K562 (cell line): ENCODE measurements at regions not wholly inside any gene's neighbourhood (a gene's known extent, or its start where the extent isn't known, plus 50 kb on each side); places are given as distances from the start of the nearest gene placed in this dataset.

Experiments
- ATAC-seq: fragments of 200-7000 bp; cut with Tn5 transposase; 3 replicates; pipeline ENCODE4 v1.9.1; 2020; ENCODE audit warnings: moderate library complexity
- BruUV-seq: library from RNA; stranded (reverse); fragments of 400-500 nt; replicated peaks from 2 replicates; lab custom pipeline; 2021; lab: Mats Ljungman, UMichigan
- CTCF ChIA-PET: fragments of 300-600 bp; formaldehyde crosslinking; extraction: SDS; loops from one replicate; lab custom pipeline; 2021; ENCODE audit warnings: low intra/inter-chr PET ratio; lab: Yijun Ruan, JAX
- POLR2A ChIA-PET: fragments of 300-600, 350-650 bp; sonication (Branson Sonifier 250); formaldehyde crosslinking; extraction: SDS; loops from one replicate; lab custom pipeline; 2021; ENCODE audit warnings: antibody characterized with exemption, inconsistent platforms; lab: Yijun Ruan, JAX
- DNase-seq, 4 experiments: peaks; one replicate each; pipeline versions ENCODE4 v3.0.0 to v3.0.0-alpha.2; 2011 to 2018; ENCODE audit warnings: low spot score in 3 of 4, mixed read lengths in 3 of 4; ENCODE audit errors: extremely low read depth in 1 of 4
- FAIRE-seq: peaks from 2 replicates; lab custom pipeline; 2011; peaks lifted over from hg19 to GRCh38; lab: Jason Lieb, UNC
- H2AFZ ChIP-seq: 2 replicates; pipeline ENCODE4 v1.6.0; 2011; ENCODE audit warnings: low read depth, low read length, control low read depth, inconsistent platforms
- H3K27ac ChIP-seq: fragments of 200-600 bp; 3 replicates; pipeline ENCODE4 v1.8.0; 2011; ENCODE audit warnings: low read depth, mild to moderate bottlenecking, control low read depth, inconsistent platforms, low read length, moderate library complexity, mixed read lengths; ENCODE audit errors: extremely low read depth
- H3K27me3 ChIP-seq, 2 experiments: fragments of 300-600 bp in 1 of 2; 2 replicates in 1 of 2; 3 replicates in 1 of 2; pipeline versions ENCODE4 v1.6.0 to v1.8.0; 2011; ENCODE audit warnings: inconsistent platforms in 2 of 2, low read length in 2 of 2, mild to moderate bottlenecking in 1 of 2, mixed read lengths in 1 of 2, moderate library complexity in 1 of 2; ENCODE audit not compliant: control insufficient read depth in 2 of 2, insufficient read depth in 2 of 2
- H3K36me3 ChIP-seq: fragments of 300-600 bp; 3 replicates; pipeline ENCODE4 v1.8.0; 2011; ENCODE audit warnings: mild to moderate bottlenecking, low read length, inconsistent platforms; ENCODE audit not compliant: control insufficient read depth, insufficient read depth
- H3K4me1 ChIP-seq, 2 experiments: fragments of 200-600 bp in 1 of 2; replicated peaks in 1 of 2; 2 replicates in 1 of 2; 3 replicates in 1 of 2; pipeline versions ENCODE4 v1.5.1 to v1.8.0; 2011; ENCODE audit warnings: inconsistent platforms in 2 of 2, low read length in 2 of 2, mild to moderate bottlenecking in 1 of 2, mixed read lengths in 1 of 2, moderate library complexity in 1 of 2; ENCODE audit not compliant: control insufficient read depth in 2 of 2, insufficient read depth in 2 of 2
- H3K4me2 ChIP-seq: 2 replicates; pipeline ENCODE4 v1.6.1; 2011; ENCODE audit warnings: low read length, control low read depth, inconsistent platforms, mixed read lengths; ENCODE audit not compliant: insufficient read depth
- H3K4me3 ChIP-seq: fragments of 200-600 bp; sonication (generic), shearing (Covaris generic); 2 replicates; pipeline ENCODE4 v1.5.1; 2016; ENCODE audit warnings: control low read depth, inconsistent platforms
- H3K79me2 ChIP-seq: fragments of 200-600 bp; 3 replicates; pipeline ENCODE4 v1.8.0; 2011; ENCODE audit warnings: low read length, inconsistent platforms; ENCODE audit not compliant: control insufficient read depth, insufficient read depth
- H3K9ac ChIP-seq, 2 experiments: 2 replicates each; pipeline versions ENCODE4 v1.6.0 to v1.6.1; 2011; ENCODE audit warnings: low read depth in 2 of 2, low read length in 2 of 2, control low read depth in 1 of 2, inconsistent platforms in 1 of 2, mild to moderate bottlenecking in 1 of 2, mixed read lengths in 1 of 2; ENCODE audit not compliant: insufficient read depth in 1 of 2
- H3K9me1 ChIP-seq: one replicate; pipeline ENCODE4 v1.6.0; 2011; ENCODE audit warnings: inconsistent platforms, mild to moderate bottlenecking, low read length, moderate library complexity; ENCODE audit not compliant: control insufficient read depth, insufficient read depth
- H3K9me3 ChIP-seq: replicated peaks from 2 replicates; pipeline ENCODE4 v1.5.1; 2011; ENCODE audit warnings: low read depth, low read length, inconsistent platforms; ENCODE audit not compliant: control insufficient read depth, insufficient read depth
- H4K20me1 ChIP-seq: replicated peaks from 2 replicates; pipeline ENCODE4 v1.6.1; 2011; ENCODE audit warnings: low read length, inconsistent platforms, mixed read lengths; ENCODE audit not compliant: control insufficient read depth, insufficient read depth
- EHMT2 ChIP-seq: fragments of 450-650 bp; IDR thresholded peaks from 2 replicates; pipeline ENCODE4 v1.6.1; 2018; ENCODE audit warnings: antibody characterized with exemption
- MIER1 ChIP-seq: fragments of 450-650 bp; IDR thresholded peaks from 2 replicates; pipeline ENCODE4 v1.6.1; 2016; ENCODE audit warnings: antibody characterized with exemption, mild to moderate bottlenecking, low read depth
- NR2F6 ChIP-seq: fragments of 450-650 bp; formaldehyde crosslinking; IDR thresholded peaks from 2 replicates; pipeline ENCODE4 v1.4.0; 2020; ENCODE audit warnings: mild to moderate bottlenecking
- PCBP1 ChIP-seq: fragments of 200-400 bp; formaldehyde crosslinking; IDR thresholded peaks from 2 replicates; pipeline ENCODE4 v1.6.1; 2018; ENCODE audit warnings: mild to moderate bottlenecking, low read depth, low read length; ENCODE audit not compliant: poor library complexity, severe bottlenecking
- RBFOX2 ChIP-seq: fragments of 200-400 bp; formaldehyde crosslinking; IDR thresholded peaks from 2 replicates; pipeline ENCODE4 v1.6.1; 2017; ENCODE audit warnings: low read depth, mild to moderate bottlenecking, low read length, moderate library complexity
- RBM17 ChIP-seq: fragments of 200-400 bp; formaldehyde crosslinking; IDR thresholded peaks from 2 replicates; pipeline ENCODE4 v1.6.1; 2017; ENCODE audit warnings: low read depth, mild to moderate bottlenecking, low read length, borderline replicate concordance
- RFX5 ChIP-seq: IDR thresholded peaks from 2 replicates; pipeline ENCODE4 v1.6.1; 2011; ENCODE audit warnings: low read depth, mild to moderate bottlenecking, improper control_type of control experiment, low read length
- SREBF1 ChIP-seq: fragments of 150-350 bp; IDR thresholded peaks from 2 replicates; pipeline ENCODE4 v1.6.1; 2014; ENCODE audit warnings: antibody characterized with exemption, low read depth, low read length, borderline replicate concordance
- STAT5A ChIP-seq: IDR thresholded peaks from 2 replicates; pipeline ENCODE4 v1.6.1; 2012; ENCODE audit warnings: low read length, inconsistent platforms, borderline replicate concordance
- ZC3H8 ChIP-seq: fragments of 450-650 bp; IDR thresholded peaks from 2 replicates; pipeline ENCODE4 v1.6.1; 2017
- ZKSCAN8 ChIP-seq: fragments of 200-800 bp; sonication (Bioruptor generic); IDR thresholded peaks from 2 replicates; pipeline ENCODE4 v1.6.1; 2016; ENCODE audit warnings: missing genetic modification characterization, missing compliant biosample characterization
- ZNF655 ChIP-seq: fragments of 250-450 bp; sonication (Bioruptor Pico); IDR thresholded peaks from 2 replicates; pipeline ENCODE4 v1.5.0; 2021
- WGBS: fragments of 100-300 bp; shearing (Covaris generic); methylation state at CpG from one replicate; pipeline ENCODE4 v1.1.6; 2016; ENCODE audit warnings: low coverage, mixed read lengths; ENCODE audit not compliant: insufficient coverage; ENCODE audit errors: missing lambda C conversion rate; 5-methylcytosine and 5-hydroxymethylcytosine counted together
- in situ Hi-C: fragments of 300-500 bp; cut with MboI; formaldehyde crosslinking; loops from 4 replicates; pipeline ENCODE4 v1.15.0; 2018; ENCODE audit warnings: inconsistent platforms, mixed read lengths
- intact Hi-C: fragments of 100-400 bp; cut with micrococcal nuclease; formaldehyde crosslinking; loops from 2 replicates; pipeline ENCODE4 v1.14.2; 2022

GRCh38 chr18:68436485-68436884 lies 278.4 kb downstream of the TMX3 start:
- Histone ChIP-seq H3K9me3 (no peaks in the 10 kb centered on the region), H3K9ac (no peak overlapping the region), H3K9me1 (no peaks in the 10 kb centered on the region), H3K27me3 (no peaks in the 10 kb centered on the region), H3K4me1 (no peaks in the 10 kb centered on the region), H3K36me3 (no peaks in the 10 kb centered on the region), H4K20me1 (no peaks in the 10 kb centered on the region), H3K27ac (no peak overlapping the region), H3K4me2 (no peak overlapping the region), H3K79me2 (no peaks in the 10 kb centered on the region), H2AFZ (no peak overlapping the region), H3K4me3 (no peak overlapping the region)
- ATAC-seq (no peak), DNase-seq (no peak), FAIRE-seq (no peak)
- in situ Hi-C loops (no loop called here), intact Hi-C loops (no loop called here)
- POLR2A ChIA-PET = no interaction called here
- BruUV-seq = no TSS peak
- WGBS = 3% methylated on average over 5 of the region's 5 CpGs
- CTCF ChIA-PET = no interaction called here
- no peak for TF ChIP-seq RBFOX2
- no peak for TF ChIP-seq NR2F6
- no peak for TF ChIP-seq RBM17
- no peak for TF ChIP-seq EHMT2
- no peak for TF ChIP-seq ZNF655 (CRISPR knock-in tag)
- no peak for TF ChIP-seq ZKSCAN8 (CRISPR knock-in tag)
- no peak for TF ChIP-seq STAT5A
- no peak for TF ChIP-seq SREBF1
- no peak for TF ChIP-seq MIER1
- no peak for TF ChIP-seq PCBP1
- TF ChIP-seq ZC3H8 = no peak
- TF ChIP-seq RFX5 = no peak
